ENCODE measurements at regions not wholly inside any gene's neighbourhood (a gene's known extent, or its start where the extent isn't known, plus 50 kb on each side); places are given as distances from the start of the nearest gene placed in this dataset.

DNA sequence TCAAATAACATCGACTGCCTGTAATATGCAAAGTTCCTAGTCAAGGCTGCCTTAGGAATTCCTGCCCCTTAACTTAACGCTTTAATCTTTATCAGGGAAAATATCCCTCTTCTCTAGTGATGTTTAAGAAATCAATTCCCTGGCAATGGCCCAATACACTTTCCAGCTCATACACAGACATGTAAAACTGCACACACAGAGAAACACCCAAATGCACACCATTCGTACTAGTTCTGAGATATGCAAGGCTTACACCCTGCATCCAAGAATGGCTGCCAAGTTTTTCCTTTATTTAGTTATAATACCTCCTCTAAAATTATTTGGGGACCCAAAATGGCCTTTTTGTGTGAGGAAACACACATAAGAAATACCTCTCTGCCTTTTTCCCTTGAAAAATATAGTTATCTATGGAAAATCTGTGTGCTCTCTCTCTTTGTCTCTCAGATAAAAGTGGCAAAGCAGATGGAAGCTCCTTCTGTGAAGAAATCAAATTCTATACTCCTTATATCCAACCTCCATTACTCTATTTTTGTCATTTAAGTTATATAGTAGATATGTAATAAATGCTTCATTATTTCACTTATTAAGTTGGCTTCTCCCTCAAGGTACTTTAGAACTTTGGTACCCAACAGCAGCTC, 120.0 kb upstream of the MDM1 start:
- no peak for DNase-seq

GRCh38 chr12:68453278-68453677, 121.1 kb upstream of the MDM1 start:
- DNase-seq: no peak

GRCh38 chr12:68453876-68454275, 121.7 kb upstream of the MDM1 start:
- no peak for DNase-seq

GRCh38 chr12:68454892-68455291, 122.7 kb upstream of the MDM1 start:
- DNase-seq: no peak

- no peak for DNase-seq
Measured at GRCh38 chr12:68455691-68456345, 123.7 kb upstream of the MDM1 start.

DNA sequence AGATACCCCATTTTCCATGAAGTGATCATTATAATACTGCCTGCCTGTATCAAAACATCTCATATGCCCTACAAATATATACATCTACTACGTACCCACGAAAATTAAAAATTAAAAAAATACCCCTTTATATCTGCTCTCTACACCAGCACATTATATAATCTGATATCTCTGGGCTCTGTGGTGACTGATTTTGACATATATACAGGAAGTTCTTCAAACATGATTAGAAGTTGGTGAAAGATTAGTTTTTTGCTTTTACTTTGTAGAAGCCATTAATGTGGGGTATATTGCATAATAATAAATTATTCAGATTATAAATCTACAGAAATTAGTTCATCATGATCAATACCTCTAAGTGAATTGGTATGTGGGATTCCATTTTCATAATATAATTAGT, 126.7 kb upstream of the MDM1 start:
- no peak for DNase-seq

DNA sequence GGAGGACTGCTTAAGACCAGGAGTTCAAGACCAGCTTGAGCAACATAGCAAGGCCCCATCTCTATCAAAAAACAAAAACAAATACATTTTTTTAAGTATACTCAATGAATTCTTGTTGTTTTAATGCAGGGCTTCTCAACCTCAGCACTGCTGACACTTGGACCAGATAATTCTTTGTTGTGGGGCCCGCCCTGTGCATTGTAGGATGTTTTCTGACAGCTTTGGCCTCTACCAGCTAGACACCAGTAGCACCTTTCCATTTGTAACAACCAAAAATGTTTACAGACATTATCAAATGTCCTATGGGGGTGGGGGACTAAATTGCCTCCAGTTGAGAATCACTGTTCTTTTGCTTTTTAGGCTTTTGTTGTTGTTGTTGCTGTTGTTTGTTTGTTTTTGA, 128.1 kb upstream of the MDM1 start:
- no peak for DNase-seq

DNA sequence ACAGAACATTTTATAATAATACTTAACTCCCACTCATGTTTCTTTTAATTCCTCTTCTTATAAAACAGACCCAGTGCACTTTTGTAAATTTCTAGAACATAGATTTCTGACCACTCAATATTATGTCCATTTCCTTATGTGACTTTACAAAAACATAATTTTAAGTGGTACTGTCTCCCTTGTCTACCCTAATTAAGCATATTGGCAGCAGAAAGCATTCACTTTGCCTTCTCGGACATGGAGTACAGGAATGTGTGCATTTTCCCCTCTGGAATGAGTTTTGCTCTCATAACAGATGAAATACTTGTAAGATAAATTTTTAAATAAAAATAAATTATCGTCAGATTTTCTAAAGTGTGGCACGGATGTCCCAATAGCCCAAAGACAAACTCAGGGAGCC, 129.5 kb upstream of the MDM1 start:
- DNase-seq: no peak

GRCh38 chr12:68462803-68463202, 130.6 kb upstream of the MDM1 start:
- no peak for DNase-seq

DNA sequence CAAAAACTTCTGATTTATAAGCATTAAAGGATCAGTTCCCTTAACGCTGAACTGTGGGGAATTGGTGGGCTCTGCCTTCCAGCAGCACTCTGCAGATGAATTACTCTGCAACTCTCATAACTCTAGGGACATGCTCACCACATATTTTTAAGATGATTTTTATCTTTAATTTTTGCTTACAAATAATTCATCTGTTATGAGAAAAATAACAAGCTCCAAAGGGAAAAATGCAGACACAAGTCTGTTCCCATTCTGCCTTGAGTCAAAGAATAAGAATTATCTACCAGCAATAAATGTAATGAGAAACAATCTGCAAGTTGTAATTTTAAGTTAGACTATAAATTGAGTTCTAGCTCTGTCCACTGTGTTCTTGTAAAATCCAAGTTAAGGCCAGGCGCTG, 133.1 kb upstream of the MDM1 start:
- DNase-seq: no peak

DNA sequence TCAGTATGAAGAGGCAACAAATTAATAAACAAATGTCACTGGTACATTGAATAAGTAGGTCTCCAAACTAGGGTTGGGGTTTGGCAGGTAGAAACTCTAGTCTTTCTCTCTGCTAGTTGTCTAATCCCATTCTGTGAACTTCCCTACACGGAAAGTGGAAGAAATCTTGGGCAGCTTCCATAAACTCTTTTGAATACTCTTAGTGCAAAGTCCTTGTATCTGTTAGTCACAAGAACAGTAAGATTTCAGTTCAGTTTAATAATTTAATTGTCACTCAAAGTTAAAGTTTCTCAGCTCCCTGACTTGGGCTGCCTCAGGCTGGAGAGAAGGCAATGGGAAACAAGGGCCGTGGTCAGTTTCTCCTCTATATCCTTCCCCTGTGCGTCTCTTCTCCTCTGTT, 135.4 kb upstream of the MDM1 start:
- no peak for DNase-seq

DNA sequence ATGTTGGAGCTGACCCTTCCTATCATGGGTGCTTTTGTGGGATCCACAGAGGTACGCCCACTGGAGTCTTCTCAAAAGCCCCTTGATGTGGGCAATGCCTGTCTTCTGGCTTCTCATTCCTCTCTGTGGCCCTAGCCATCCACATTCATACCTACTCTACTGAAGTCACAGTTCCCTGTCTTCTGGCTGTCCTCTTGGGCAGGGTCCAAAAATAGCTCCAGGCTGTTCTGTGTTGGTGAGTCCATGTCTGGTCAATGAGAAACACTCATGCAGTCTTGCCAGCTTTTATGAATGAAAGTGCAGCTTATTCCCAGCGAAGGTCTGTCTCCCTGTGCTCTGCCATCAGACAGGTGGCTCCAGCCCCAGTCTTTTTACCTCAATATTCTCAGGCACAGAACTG, 135.9 kb upstream of the MDM1 start:
- DNase-seq: no peak

- no peak for DNase-seq
Measured at GRCh38 chr12:68469113-68469512, 137.0 kb upstream of the MDM1 start.

- no peak for DNase-seq
Measured at GRCh38 chr12:68470664-68471328, 138.6 kb upstream of the MDM1 start.

DNA sequence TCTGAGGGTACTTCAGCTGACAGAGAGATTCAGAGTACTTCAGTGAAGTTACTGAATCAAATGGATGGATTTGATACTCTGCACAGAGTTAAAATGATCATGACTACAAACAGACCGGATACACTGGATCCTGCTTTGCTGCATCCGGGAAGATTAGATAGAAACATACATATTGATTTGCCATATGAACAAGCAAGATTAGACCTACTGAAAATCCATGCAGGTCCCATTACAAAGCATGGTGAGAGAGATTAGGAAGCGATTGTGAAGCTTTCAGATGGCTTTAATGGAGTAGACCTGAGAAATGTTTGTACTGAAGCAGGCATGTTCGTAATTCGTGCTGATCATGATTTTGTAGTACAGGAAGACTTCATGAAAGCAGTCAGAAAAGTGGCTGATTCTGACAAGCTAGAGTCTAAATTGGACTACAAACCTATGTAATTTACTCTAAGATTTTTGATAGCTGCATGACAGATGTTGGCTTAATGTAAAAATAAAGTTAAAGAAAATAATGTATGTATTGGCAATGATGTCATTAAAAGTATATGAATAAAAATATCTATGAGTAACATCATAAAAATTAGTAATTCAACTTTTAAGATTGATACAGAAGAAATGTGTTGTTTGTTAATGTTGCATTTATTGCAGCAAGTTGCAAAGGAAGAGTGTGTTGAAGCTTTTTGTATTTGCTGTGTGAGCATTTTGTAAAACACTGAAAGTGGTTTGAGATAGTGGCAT, 136.1 kb upstream of the RAP1B start:
- no peak for DNase-seq

- DNase-seq: no peak
Measured at GRCh38 chr12:68476794-68477193, 133.9 kb upstream of the RAP1B start.

GRCh38 chr12:68477261-68477772, 133.4 kb upstream of the RAP1B start:
- DNase-seq: no peak

DNA sequence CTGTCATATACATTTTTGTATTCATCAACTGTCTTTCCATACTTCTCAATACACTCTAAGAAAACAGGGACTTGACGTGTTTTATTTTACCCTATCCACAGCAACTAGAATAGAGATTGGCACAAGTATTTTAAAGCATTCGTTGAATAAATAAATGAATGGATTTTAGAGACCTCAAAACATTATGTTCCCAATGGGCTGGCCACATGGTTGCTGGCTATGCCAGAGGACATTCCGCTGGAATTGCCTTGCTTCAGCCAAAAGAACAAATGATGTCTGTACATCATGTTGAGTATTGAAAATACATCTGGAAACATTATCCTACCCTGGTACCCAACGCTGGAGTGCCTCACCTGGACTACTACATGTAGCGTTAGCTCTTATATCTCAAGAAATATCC, 132.8 kb upstream of the RAP1B start:
- no peak for DNase-seq

GRCh38 chr12:68478516-68479260, 132.0 kb upstream of the RAP1B start:
- DNase-seq: no peak

DNA sequence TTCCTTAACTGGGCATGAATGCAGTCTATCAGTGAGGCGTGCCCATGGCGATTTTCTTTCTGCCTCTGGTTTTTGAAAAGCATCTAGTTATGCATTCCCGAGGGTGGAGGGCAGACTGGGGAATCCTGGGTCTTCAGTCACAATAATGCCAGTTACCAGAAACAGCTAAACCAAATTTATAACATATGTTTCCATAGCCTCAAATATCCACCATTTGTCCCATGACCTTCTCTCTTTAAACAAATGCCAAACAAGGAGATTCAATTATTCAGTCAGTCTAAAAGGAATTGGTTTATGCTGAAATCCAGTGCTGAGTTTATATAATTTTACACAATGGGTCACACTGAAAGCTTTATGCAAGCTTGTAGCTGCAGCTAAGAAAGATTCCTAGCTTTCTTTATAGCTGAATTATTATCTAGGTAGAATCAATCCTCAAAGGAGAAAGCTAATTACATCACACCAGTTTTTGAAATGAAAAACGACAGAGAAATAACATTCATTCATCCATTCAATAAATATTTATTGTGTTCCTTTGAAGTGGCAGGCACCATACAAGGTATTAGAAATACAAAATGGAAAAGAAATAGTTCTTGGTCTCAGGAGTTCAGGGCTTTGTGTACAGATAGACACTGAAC, 131.3 kb upstream of the RAP1B start:
- DNase-seq: no peak

- no peak for DNase-seq
Measured at GRCh38 chr12:68479896-68480291, 130.8 kb upstream of the RAP1B start.

DNA sequence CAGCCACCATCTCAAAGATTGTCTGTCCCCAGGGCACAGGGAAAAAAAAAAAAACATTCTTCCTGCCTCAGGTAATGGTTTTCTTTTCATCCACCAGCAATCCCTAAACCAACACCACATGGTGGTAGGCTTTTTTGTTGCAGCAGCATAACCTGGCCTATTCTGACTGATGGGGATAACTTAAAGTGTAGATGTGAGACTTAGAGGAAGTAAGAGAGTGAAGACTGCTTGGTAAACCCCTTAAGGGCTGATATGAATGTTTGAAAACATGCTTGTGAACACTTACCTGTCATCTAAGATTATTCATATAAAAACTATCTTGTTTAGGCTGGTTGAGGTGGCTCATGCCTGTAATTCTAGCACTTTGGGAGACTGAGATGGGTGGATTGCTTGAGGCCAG, 130.2 kb upstream of the RAP1B start:
- DNase-seq: no peak

Data from right hindlimb (tissue), 1 donor.